ENCODE measurements at regions not wholly inside any gene's neighbourhood (a gene's known extent, or its start where the extent isn't known, plus 50 kb on each side); places are given as distances from the start of the nearest gene placed in this dataset.
A peak's percentile ranks its signal among the peaks of the same experiment; 100 is the strongest.

DNA sequence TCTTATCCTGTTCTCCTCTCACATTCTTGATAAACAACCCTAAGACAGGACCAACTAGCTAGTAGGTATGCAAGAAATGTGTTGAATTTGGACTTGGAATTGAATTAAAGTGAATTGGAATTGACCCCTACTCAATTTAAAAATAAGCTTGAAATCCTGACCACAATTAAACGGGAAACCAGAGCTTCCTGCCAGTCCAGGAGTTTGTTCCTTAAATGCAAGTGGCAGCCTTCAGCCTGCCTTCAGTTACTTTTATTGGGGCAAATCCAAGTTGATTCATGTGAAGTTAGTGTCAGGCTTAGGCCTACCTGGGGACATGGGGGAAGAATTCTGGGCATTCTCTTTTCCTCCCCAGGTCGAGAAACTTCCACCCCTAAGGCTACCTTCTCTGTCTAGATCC is 457.6 kb downstream of the BCL11A start:
- no peak overlapping the region for H2AFZ ChIP-seq (ENCODE audit: low read depth, low read length)
- H3K4me3 ChIP-seq (ENCODE audit: low read depth in 1 of 2, low read length in 2 of 2), result no peak overlapping the region
- no peak overlapping the region for H3K4me2 ChIP-seq (ENCODE audit: insufficient read depth, low read length)
- no peaks in the 10 kb centered on the region for H4K20me1 ChIP-seq (ENCODE audit: insufficient read depth, low read length)
- no peak for ATAC-seq (ENCODE audit: insufficient read depth, low read depth)
- no peak for DNase-seq
- no peaks in the 10 kb centered on the region for H3K9me3 ChIP-seq (ENCODE audit: insufficient read depth, low read length, severe bottlenecking)
- peak overlapping the region; percentile 97 for H3K27ac ChIP-seq (ENCODE audit: low read length)
- H3K27me3 ChIP-seq (ENCODE audit: insufficient read depth, low read length, poor library complexity), result no peaks in the 10 kb centered on the region
- TF ChIP-seq, protein P1, sequence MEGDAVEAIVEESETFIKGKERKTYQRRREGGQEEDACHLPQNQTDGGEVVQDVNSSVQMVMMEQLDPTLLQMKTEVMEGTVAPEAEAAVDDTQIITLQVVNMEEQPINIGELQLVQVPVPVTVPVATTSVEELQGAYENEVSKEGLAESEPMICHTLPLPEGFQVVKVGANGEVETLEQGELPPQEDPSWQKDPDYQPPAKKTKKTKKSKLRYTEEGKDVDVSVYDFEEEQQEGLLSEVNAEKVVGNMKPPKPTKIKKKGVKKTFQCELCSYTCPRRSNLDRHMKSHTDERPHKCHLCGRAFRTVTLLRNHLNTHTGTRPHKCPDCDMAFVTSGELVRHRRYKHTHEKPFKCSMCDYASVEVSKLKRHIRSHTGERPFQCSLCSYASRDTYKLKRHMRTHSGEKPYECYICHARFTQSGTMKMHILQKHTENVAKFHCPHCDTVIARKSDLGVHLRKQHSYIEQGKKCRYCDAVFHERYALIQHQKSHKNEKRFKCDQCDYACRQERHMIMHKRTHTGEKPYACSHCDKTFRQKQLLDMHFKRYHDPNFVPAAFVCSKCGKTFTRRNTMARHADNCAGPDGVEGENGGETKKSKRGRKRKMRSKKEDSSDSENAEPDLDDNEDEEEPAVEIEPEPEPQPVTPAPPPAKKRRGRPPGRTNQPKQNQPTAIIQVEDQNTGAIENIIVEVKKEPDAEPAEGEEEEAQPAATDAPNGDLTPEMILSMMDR (IDR thresholded peaks at IDR 0.05; ENCODE audit: borderline replicate concordance, extremely low read depth, low read length, poor library complexity, severe bottlenecking), result no peak
- TF ChIP-seq EZH2 (IDR thresholded peaks at IDR 0.05; ENCODE audit: borderline replicate concordance, low read depth, low read length, severe bottlenecking), result no peak
- H3K79me2 ChIP-seq (ENCODE audit: insufficient read depth, low read length), result peaks cover 26% of the 10 kb centered on the region
- no peaks in the 10 kb centered on the region for H3K36me3 ChIP-seq (ENCODE audit: insufficient read depth, low read length)
- no peak overlapping the region for H3K9ac ChIP-seq (ENCODE audit: low read depth, low read length)
- peaks cover 74% of the 10 kb centered on the region for H3K4me1 ChIP-seq (ENCODE audit: insufficient read depth, low read length)

DNA sequence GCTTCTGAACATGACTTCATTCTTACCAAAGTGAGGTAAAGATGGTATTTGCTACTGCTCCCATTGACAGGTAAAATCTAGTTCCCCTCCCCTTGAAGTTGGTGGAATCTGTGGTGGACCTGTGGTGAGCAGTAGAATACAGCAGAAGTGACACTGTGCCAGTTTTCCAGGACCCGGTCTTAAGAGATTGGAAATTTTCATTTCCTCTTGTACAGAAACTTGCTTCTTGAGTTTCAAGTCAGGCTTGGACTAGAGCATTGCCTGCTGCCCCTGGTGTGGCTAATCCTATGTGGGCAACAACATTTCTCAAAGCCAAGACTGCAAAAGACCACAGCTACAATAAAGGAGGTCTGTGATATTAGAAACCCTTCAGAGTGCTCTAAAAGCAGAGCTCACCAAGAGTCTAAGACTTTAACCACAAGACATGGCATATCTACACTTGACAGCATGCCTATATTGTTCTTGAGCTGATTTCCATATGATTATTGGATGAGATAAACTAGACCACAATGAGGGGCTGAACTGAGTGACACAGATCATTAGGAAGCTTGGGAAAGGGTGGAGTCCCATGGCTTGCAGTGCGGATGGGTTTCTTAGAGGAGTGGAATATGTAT is 458.1 kb downstream of the BCL11A start:
- peak overlapping the region; percentile 97 for H3K27ac ChIP-seq (ENCODE audit: low read length)
- peaks cover 20% of the 10 kb centered on the region for H3K79me2 ChIP-seq (ENCODE audit: insufficient read depth, low read length)
- peaks cover 68% of the 10 kb centered on the region for H3K4me1 ChIP-seq (ENCODE audit: insufficient read depth, low read length)
- peak overlapping the region; percentile 7; the same call in 1 of the 2 replicates for H3K9ac ChIP-seq (ENCODE audit: low read depth, low read length)
- no peaks in the 10 kb centered on the region for H3K27me3 ChIP-seq (ENCODE audit: insufficient read depth, low read length, poor library complexity)
- H3K36me3 ChIP-seq (ENCODE audit: insufficient read depth, low read length), result no peaks in the 10 kb centered on the region
- no peak for DNase-seq
- H3K9me3 ChIP-seq (ENCODE audit: insufficient read depth, low read length, severe bottlenecking), result no peaks in the 10 kb centered on the region
- H3K4me3 ChIP-seq (ENCODE audit: low read depth in 1 of 2, low read length in 2 of 2), result no peak overlapping the region
- peak; percentile 19; the same call in 2 of the 3 replicates for ATAC-seq (ENCODE audit: insufficient read depth, low read depth)
- H2AFZ ChIP-seq (ENCODE audit: low read depth, low read length), result no peak overlapping the region
- TF ChIP-seq, protein P1 (IDR thresholded peaks at IDR 0.05; ENCODE audit: borderline replicate concordance, extremely low read depth, low read length, poor library complexity, severe bottlenecking), result no peak
- TF ChIP-seq EZH2 (IDR thresholded peaks at IDR 0.05; ENCODE audit: borderline replicate concordance, low read depth, low read length, severe bottlenecking), result no peak
- H4K20me1 ChIP-seq (ENCODE audit: insufficient read depth, low read length), result no peaks in the 10 kb centered on the region
- no peak overlapping the region for H3K4me2 ChIP-seq (ENCODE audit: insufficient read depth, low read length)

DNA sequence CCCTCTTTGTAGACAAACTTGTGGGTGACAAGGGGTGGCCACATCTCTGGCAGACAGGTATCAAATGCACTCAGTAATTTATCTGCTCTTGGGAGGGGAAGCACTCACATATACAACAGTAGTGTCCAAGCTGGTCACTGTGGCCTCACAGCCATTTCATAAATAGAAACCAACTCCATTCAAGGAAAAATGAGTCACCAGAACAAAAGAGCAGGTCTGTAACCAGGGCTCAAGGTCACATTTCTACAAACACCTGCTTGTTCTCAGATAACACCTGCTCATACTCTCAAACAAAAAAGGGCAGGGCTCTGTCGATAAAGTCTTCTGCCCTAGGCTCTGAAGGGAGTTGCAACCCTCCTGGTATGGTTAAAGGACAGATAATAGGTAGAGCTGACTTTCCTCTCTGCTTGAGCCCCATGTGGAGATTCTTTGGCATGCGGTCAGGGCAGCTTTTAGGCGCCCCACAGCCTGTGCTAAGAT is 459.0 kb downstream of the BCL11A start:
- ATAC-seq (ENCODE audit: insufficient read depth, low read depth), result no peak
- Histone ChIP-seq H3K27ac (ENCODE audit: low read length) (peak overlapping the region; percentile 97), H3K27me3 (ENCODE audit: insufficient read depth, low read length, poor library complexity) (no peaks in the 10 kb centered on the region), H3K9me3 (ENCODE audit: insufficient read depth, low read length, severe bottlenecking) (no peaks in the 10 kb centered on the region), H4K20me1 (ENCODE audit: insufficient read depth, low read length) (no peaks in the 10 kb centered on the region), H3K9ac (ENCODE audit: low read depth, low read length) (no peak overlapping the region), H3K36me3 (ENCODE audit: insufficient read depth, low read length) (no peaks in the 10 kb centered on the region), H3K4me1 (ENCODE audit: insufficient read depth, low read length) (peaks cover 60% of the 10 kb centered on the region), H3K4me2 (ENCODE audit: insufficient read depth, low read length) (no peak overlapping the region), H2AFZ (ENCODE audit: low read depth, low read length) (no peak overlapping the region), H3K4me3 (ENCODE audit: low read depth in 1 of 2, low read length in 2 of 2) (no peak overlapping the region), H3K79me2 (ENCODE audit: insufficient read depth, low read length) (peaks cover 18% of the 10 kb centered on the region)
- TF ChIP-seq EZH2 (IDR thresholded peaks at IDR 0.05; ENCODE audit: borderline replicate concordance, low read depth, low read length, severe bottlenecking), result no peak
- TF ChIP-seq, protein P1 (IDR thresholded peaks at IDR 0.05; ENCODE audit: borderline replicate concordance, extremely low read depth, low read length, poor library complexity, severe bottlenecking), result no peak
- no peak for DNase-seq
